ENCODE measurements at regions not wholly inside any gene's neighbourhood (a gene's known extent, or its start where the extent isn't known, plus 50 kb on each side); places are given as distances from the start of the nearest gene placed in this dataset.

GRCh38 chr22:26952004-26952403 is 294.6 kb downstream of the MIAT start:
- no peak for DNase-seq
- H3K27ac ChIP-seq = no peak overlapping the region
- TF ChIP-seq, protein P1, sequence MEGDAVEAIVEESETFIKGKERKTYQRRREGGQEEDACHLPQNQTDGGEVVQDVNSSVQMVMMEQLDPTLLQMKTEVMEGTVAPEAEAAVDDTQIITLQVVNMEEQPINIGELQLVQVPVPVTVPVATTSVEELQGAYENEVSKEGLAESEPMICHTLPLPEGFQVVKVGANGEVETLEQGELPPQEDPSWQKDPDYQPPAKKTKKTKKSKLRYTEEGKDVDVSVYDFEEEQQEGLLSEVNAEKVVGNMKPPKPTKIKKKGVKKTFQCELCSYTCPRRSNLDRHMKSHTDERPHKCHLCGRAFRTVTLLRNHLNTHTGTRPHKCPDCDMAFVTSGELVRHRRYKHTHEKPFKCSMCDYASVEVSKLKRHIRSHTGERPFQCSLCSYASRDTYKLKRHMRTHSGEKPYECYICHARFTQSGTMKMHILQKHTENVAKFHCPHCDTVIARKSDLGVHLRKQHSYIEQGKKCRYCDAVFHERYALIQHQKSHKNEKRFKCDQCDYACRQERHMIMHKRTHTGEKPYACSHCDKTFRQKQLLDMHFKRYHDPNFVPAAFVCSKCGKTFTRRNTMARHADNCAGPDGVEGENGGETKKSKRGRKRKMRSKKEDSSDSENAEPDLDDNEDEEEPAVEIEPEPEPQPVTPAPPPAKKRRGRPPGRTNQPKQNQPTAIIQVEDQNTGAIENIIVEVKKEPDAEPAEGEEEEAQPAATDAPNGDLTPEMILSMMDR (IDR thresholded peaks at IDR 0.05) = no peak
- H3K36me3 ChIP-seq = no peaks in the 10 kb centered on the region
- H3K4me3 ChIP-seq = no peak overlapping the region
- H3K4me1 ChIP-seq = no peaks in the 10 kb centered on the region
- H3K27me3 ChIP-seq = no peaks in the 10 kb centered on the region
- H3K9me3 ChIP-seq = no peaks in the 10 kb centered on the region
- intact Hi-C loops (cut with DNase I; ENCODE audit: low total_unique reads) = no loop called here

GRCh38 chr22:26952451-26953011 is 295.1 kb downstream of the MIAT start:
- Histone ChIP-seq H3K9me3 (no peaks in the 10 kb centered on the region), H3K27ac (no peak overlapping the region), H3K4me1 (no peaks in the 10 kb centered on the region), H3K36me3 (no peaks in the 10 kb centered on the region), H3K4me3 (no peak overlapping the region), H3K27me3 (no peaks in the 10 kb centered on the region)
- intact Hi-C loops (cut with DNase I; ENCODE audit: low total_unique reads) = no loop called here
- no peak for DNase-seq
- TF ChIP-seq, protein P1 (IDR thresholded peaks at IDR 0.05) = no peak

- intact Hi-C loops (cut with DNase I; ENCODE audit: low total_unique reads) = no loop called here
Observed at GRCh38 chr22:26953012-26953883, 295.9 kb downstream of the MIAT start.

DNA sequence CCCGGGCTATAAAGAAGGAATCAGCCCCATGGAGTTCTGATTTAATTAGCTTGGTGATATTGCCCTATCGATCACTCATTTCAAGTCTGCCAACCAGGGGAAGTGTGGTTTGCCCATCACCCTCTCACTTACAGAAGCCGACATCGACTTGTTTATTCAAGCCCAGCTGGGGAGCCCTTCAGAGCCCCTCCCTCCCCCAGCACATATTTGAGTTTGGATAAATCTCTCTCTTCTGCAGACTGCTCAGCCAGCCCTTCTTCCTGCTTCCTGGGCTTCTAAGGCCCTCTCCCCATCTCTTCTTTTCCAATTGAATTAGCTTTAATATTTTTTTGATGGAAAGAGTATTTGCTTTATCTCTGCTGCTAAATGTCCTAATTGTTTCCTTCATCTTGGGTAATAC is 299.0 kb downstream of the MIAT start:
- H3K27me3 ChIP-seq = no peaks in the 10 kb centered on the region
- TF ChIP-seq, protein P1 (IDR thresholded peaks at IDR 0.05) = no peak
- DNase-seq = no peak

More at GRCh38 chr22:26953012-26953883, 295.9 kb downstream of the MIAT start:
- Histone ChIP-seq H3K36me3 (no peaks in the 10 kb centered on the region), H3K4me1 (no peaks in the 10 kb centered on the region), H3K27ac (no peak overlapping the region), H3K4me3 (no peak overlapping the region), H3K9me3 (no peaks in the 10 kb centered on the region), H3K27me3 (no peaks in the 10 kb centered on the region)
- TF ChIP-seq, protein P1 (IDR thresholded peaks at IDR 0.05) = no peak
- no peak for DNase-seq

DNA sequence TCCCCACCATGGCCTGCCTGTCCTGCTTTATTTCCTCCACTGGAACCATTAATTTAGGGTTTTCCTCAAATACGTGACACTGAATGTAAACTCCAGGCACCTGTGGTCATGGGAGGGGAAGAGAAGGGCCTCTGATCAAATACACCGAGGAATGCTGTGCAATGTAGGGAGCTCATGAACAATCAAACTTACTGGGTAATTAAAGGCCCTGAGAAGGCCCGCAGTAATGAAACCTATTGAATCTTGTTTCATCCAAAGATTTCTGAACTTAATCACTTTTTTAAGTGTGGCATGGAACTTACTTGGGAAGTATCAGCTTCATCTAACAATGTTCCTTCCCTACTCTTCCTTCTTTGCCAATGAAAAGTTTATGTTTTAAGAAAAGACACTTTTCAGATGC is 299.8 kb downstream of the MIAT start:
- Histone ChIP-seq H3K4me3 (no peak overlapping the region), H3K9me3 (no peaks in the 10 kb centered on the region), H3K4me1 (no peaks in the 10 kb centered on the region), H3K27me3 (no peaks in the 10 kb centered on the region), H3K36me3 (no peaks in the 10 kb centered on the region), H3K27ac (no peak overlapping the region)
- TF ChIP-seq, protein P1 (IDR thresholded peaks at IDR 0.05) = no peak
- intact Hi-C loops (cut with DNase I; ENCODE audit: low total_unique reads) = no loop called here
- no peak for DNase-seq

More for the DNA sequence above, 299.0 kb downstream of the MIAT start:
- Histone ChIP-seq H3K27ac (no peak overlapping the region), H3K4me1 (no peaks in the 10 kb centered on the region), H3K36me3 (no peaks in the 10 kb centered on the region), H3K4me3 (no peak overlapping the region), H3K9me3 (no peaks in the 10 kb centered on the region)
- intact Hi-C loops (cut with DNase I; ENCODE audit: low total_unique reads) = no loop called here

All from tibial artery (tissue), 4 donors.